Sigmoid colon (tissue), 6 donors: ENCODE measurements at regions not wholly inside any gene's neighbourhood (a gene's known extent, or its start where the extent isn't known, plus 50 kb on each side); places are given as distances from the start of the nearest gene placed in this dataset.

Experiments
- DNase-seq: peaks from one replicate; pipeline ENCODE4 v3.0.0-alpha.2; 2019
- H3K27ac ChIP-seq, 4 donors: fragments of 200-600 bp; sonication (generic); one replicate each; pipeline ENCODE4 v1.5.1; 2016 to 2019; ENCODE audit warnings: mild to moderate bottlenecking in 1 of 4
- H3K27me3 ChIP-seq, 3 donors: fragments of 200-600 bp; sonication (generic); one replicate each; pipeline ENCODE4 v1.5.1; 2019; ENCODE audit warnings: mild to moderate bottlenecking in 1 of 3
- H3K36me3 ChIP-seq, 4 donors: fragments of 200-600 bp; sonication (generic); one replicate each; pipeline ENCODE4 v1.5.1; 2016 to 2019
- H3K4me1 ChIP-seq, 4 donors: fragments of 200-600 bp; sonication (generic); one replicate each; pipeline ENCODE4 v1.5.1; 2017 to 2019
- H3K4me3 ChIP-seq, 4 donors: fragments of 200-600 bp; sonication (generic); one replicate each; pipeline ENCODE4 v1.5.1; 2017 to 2019; ENCODE audit warnings: mild to moderate bottlenecking in 2 of 4, moderate library complexity in 1 of 4
- H3K9me3 ChIP-seq, 4 donors: fragments of 200-600 bp in 3 of 4; sonication (generic) in 3 of 4; one replicate each; pipeline versions ENCODE4 v1.5.1 to v1.6.1; 2013 to 2019
- EP300 ChIP-seq, 4 donors: sonication (generic); formaldehyde crosslinking; IDR thresholded peaks; one replicate each; pipeline ENCODE4 v1.6.1; 2017; ENCODE audit warnings: antibody characterized with exemption in 4 of 4
- POLR2A ChIP-seq, 2 donors: fragments of 450-650 bp; IDR thresholded peaks; one replicate each; pipeline ENCODE4 v1.6.1; 2016; ENCODE audit warnings: antibody characterized with exemption in 2 of 2, mild to moderate bottlenecking in 2 of 2, moderate library complexity in 2 of 2
- POLR2AphosphoS5 ChIP-seq, 4 donors: sonication (generic); formaldehyde crosslinking; IDR thresholded peaks; one replicate each; pipeline ENCODE4 v1.6.1; 2017; ENCODE audit warnings: antibody characterized with exemption in 4 of 4
- WGBS, 2 donors: extraction: QIAGEN DNeasy Blood & Tissue Kit; methylation state at CpG; one replicate each; pipeline ENCODE4 v1.1.7; 2013; 5-methylcytosine and 5-hydroxymethylcytosine counted together
- intact Hi-C: fragments of 100-400 bp; cut with DNase I; formaldehyde crosslinking; loops from one replicate; pipeline ENCODE4 v1.15.1; 2023
- TF ChIP-seq, protein P1 (sequence below), 4 experiments: fragments of 450-650 bp in 3 of 4; fragments of 200-600 bp in 1 of 4; IDR thresholded peaks; one replicate each; pipeline ENCODE4 v1.5.1; 2016 to 2019; ENCODE audit warnings: antibody characterized with exemption in 4 of 4, mild to moderate bottlenecking in 3 of 4, moderate library complexity in 2 of 4
- donor health status: healthy with polysubstance abuse.
- donor health status: healthy.

- WGBS, 2 donors, result 24 to 26% methylated on average over 4 of the region's 4 CpGs
Measured at GRCh38 chr6:113103634-113104361, 753.3 kb upstream of the MARCKS start.

GRCh38 chr6:113104541-113104940 is 752.6 kb upstream of the MARCKS start:
- 37 to 54% methylated on average over 4 of the region's 4 CpGs for WGBS, 2 donors
- Histone ChIP-seq H3K36me3 (no peaks in the 10 kb centered on the region), H3K27me3 (no peaks in the 10 kb centered on the region), H3K27ac (no peak overlapping the region), H3K4me3 (no peak overlapping the region), H3K9me3 (no peaks in the 10 kb centered on the region), H3K4me1 (peaks cover 0 to 24% (median 12%) of the 10 kb centered on the region in 4 donors)
- intact Hi-C loops, result no loop called here
- no peak for TF ChIP-seq EP300 (IDR thresholded peaks at IDR 0.05)
- TF ChIP-seq, protein P1, sequence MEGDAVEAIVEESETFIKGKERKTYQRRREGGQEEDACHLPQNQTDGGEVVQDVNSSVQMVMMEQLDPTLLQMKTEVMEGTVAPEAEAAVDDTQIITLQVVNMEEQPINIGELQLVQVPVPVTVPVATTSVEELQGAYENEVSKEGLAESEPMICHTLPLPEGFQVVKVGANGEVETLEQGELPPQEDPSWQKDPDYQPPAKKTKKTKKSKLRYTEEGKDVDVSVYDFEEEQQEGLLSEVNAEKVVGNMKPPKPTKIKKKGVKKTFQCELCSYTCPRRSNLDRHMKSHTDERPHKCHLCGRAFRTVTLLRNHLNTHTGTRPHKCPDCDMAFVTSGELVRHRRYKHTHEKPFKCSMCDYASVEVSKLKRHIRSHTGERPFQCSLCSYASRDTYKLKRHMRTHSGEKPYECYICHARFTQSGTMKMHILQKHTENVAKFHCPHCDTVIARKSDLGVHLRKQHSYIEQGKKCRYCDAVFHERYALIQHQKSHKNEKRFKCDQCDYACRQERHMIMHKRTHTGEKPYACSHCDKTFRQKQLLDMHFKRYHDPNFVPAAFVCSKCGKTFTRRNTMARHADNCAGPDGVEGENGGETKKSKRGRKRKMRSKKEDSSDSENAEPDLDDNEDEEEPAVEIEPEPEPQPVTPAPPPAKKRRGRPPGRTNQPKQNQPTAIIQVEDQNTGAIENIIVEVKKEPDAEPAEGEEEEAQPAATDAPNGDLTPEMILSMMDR (IDR thresholded peaks at IDR 0.05), result no peak
- TF ChIP-seq POLR2AphosphoS5 (IDR thresholded peaks at IDR 0.05), result no peak
- no peak for TF ChIP-seq POLR2A (IDR thresholded peaks at IDR 0.05)
- no peak for DNase-seq

More at GRCh38 chr6:113103634-113104361, 753.3 kb upstream of the MARCKS start:
- H3K36me3 ChIP-seq, result no peaks in the 10 kb centered on the region
- TF ChIP-seq POLR2A (IDR thresholded peaks at IDR 0.05) (no peak), EP300 (IDR thresholded peaks at IDR 0.05) (no peak), POLR2AphosphoS5 (IDR thresholded peaks at IDR 0.05) (no peak)
- TF ChIP-seq, protein P1 (IDR thresholded peaks at IDR 0.05), result no peak
- no peak overlapping the region for H3K4me3 ChIP-seq
- intact Hi-C loops, result no loop called here
- H3K27me3 ChIP-seq, result no peaks in the 10 kb centered on the region
- peaks cover 0 to 24% (median 12%) of the 10 kb centered on the region in 4 donors for H3K4me1 ChIP-seq
- H3K9me3 ChIP-seq, result no peaks in the 10 kb centered on the region
- peak overlapping the region in 1 of 4 donors; percentile 9 for H3K27ac ChIP-seq
- DNase-seq, result no peak

DNA sequence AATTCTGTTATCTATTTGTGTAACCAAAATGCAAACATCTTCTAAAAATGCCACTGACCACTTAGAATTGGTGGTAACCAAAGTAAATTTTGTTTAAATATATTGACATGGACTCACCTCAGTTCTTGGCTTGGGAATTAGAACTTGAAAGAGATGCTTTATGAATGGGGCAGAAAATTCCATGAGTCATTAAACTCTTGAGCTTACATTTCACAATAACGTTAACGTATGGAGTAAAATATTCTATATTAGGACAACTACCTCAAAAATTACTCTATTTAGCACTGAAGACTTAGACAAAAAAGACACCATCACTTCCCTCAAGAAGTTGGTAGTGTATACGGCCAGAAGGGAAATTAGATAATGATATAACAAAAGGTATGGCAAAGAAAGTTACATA is 752.2 kb upstream of the MARCKS start:
- TF ChIP-seq EP300 (IDR thresholded peaks at IDR 0.05) (no peak), POLR2A (IDR thresholded peaks at IDR 0.05) (no peak), POLR2AphosphoS5 (IDR thresholded peaks at IDR 0.05) (no peak)
- TF ChIP-seq, protein P1 (IDR thresholded peaks at IDR 0.05), result no peak
- Histone ChIP-seq H3K9me3 (no peaks in the 10 kb centered on the region), H3K27ac (no peak overlapping the region), H3K4me1 (peaks cover 0 to 24% (median 12%) of the 10 kb centered on the region in 4 donors), H3K27me3 (no peaks in the 10 kb centered on the region), H3K36me3 (no peaks in the 10 kb centered on the region), H3K4me3 (no peak overlapping the region)
- no peak for DNase-seq
- intact Hi-C loops, result no loop called here
- WGBS, 2 donors, result 88 to 90% methylated on average over 3 of the region's 3 CpGs

DNA sequence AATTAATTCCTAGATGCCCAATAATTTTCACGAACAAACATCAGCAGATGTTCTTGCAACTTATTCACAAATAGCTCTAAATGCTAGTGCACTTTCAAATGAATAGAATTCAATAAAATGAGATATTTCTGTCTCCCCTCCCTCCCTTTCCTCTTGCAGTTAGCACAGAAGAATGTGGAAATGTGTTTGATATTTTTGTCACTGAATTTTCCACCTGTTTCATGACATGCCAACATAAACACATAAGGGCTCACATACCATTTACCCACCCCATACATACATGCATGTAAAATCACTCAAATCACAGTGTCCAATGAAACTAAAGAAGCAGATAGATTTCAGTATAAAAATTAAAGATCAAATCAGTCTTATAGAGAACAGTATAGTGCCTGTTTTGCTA is 746.9 kb upstream of the MARCKS start:
- WGBS, 2 donors, result 89 to 92% methylated on average over 1 of the region's 1 CpG
- H3K27me3 ChIP-seq, result no peaks in the 10 kb centered on the region
- H3K4me1 ChIP-seq, result no peaks in the 10 kb centered on the region
- H3K36me3 ChIP-seq, result no peaks in the 10 kb centered on the region
- H3K27ac ChIP-seq, result no peak overlapping the region
- intact Hi-C loops, result no loop called here
- no peaks in the 10 kb centered on the region for H3K9me3 ChIP-seq
- no peak overlapping the region for H3K4me3 ChIP-seq
- TF ChIP-seq POLR2AphosphoS5 (IDR thresholded peaks at IDR 0.05) (no peak), EP300 (IDR thresholded peaks at IDR 0.05) (no peak), POLR2A (IDR thresholded peaks at IDR 0.05) (no peak)
- TF ChIP-seq, protein P1 (IDR thresholded peaks at IDR 0.05), result no peak
- DNase-seq, result no peak
